Colonic mucosa (tissue), 4 donors: ENCODE measurements at regions not wholly inside any gene's neighbourhood (a gene's known extent, or its start where the extent isn't known, plus 50 kb on each side); places are given as distances from the start of the nearest gene placed in this dataset.

Experiments used
- DNase-seq: peaks from one replicate; pipeline ENCODE4 v3.0.0-alpha.2; 2020
- H3K27ac ChIP-seq: fragments of 200-600 bp; one replicate; pipeline ENCODE4 v1.8.0; 2021
- H3K27me3 ChIP-seq: fragments of 200-600 bp; one replicate; pipeline ENCODE4 v1.8.0; 2021
- H3K36me3 ChIP-seq: fragments of 200-600 bp; one replicate; pipeline ENCODE4 v1.8.0; 2021
- H3K4me1 ChIP-seq: fragments of 200-600 bp; one replicate; pipeline ENCODE4 v1.8.0; 2021; ENCODE audit warnings: mild to moderate bottlenecking
- H3K4me3 ChIP-seq: fragments of 200-600 bp; one replicate; pipeline ENCODE4 v1.8.0; 2021
- H3K9ac ChIP-seq, 2 donors: one replicate each; pipeline ENCODE4 v1.7.0; 2013; ENCODE audit warnings: control low read depth in 2 of 2, low read depth in 2 of 2, low read length in 2 of 2
- H3K9me3 ChIP-seq: fragments of 200-600 bp; one replicate; pipeline ENCODE4 v1.8.0; 2021
- CTCF ChIP-seq: fragments of 200-600 bp; IDR thresholded peaks from one replicate; pipeline ENCODE4 v1.8.0; 2022; ENCODE audit warnings: antibody characterized with exemption, mild to moderate bottlenecking
- intact Hi-C: fragments of 100-400 bp; cut with DNase I; formaldehyde crosslinking; loops from one replicate; pipeline ENCODE4 v1.14.1; 2022
- donor health status: healthy.
- donor health status: DM: no; HTN: no; CAD: no.
- donor health status: DM: no; HTN: no; CAD: no.

- H3K4me1 ChIP-seq, result peaks cover 9% of the 10 kb centered on the region
- DNase-seq, result no peak
- no peak overlapping the region for H3K27ac ChIP-seq
- no peaks in the 10 kb centered on the region for H3K36me3 ChIP-seq
- no peaks in the 10 kb centered on the region for H3K27me3 ChIP-seq
- intact Hi-C loops, result no loop called here
- H3K4me3 ChIP-seq, result no peak overlapping the region
- no peak overlapping the region for H3K9ac ChIP-seq
- no peaks in the 10 kb centered on the region for H3K9me3 ChIP-seq
- no peak for TF ChIP-seq CTCF
These were observed 146.2 kb downstream of the KLF13 start for GRCh38 chr15:31472636-31473384.

- Histone ChIP-seq H3K4me1 (peaks cover 9% of the 10 kb centered on the region), H3K27me3 (no peaks in the 10 kb centered on the region), H3K27ac (no peak overlapping the region), H3K36me3 (no peaks in the 10 kb centered on the region), H3K9ac (no peak overlapping the region), H3K4me3 (no peak overlapping the region), H3K9me3 (no peaks in the 10 kb centered on the region)
- no peak for TF ChIP-seq CTCF
- DNase-seq, result no peak
- intact Hi-C loops, result no loop called here
These were observed 146.9 kb downstream of the KLF13 start for GRCh38 chr15:31473385-31474058.

- Histone ChIP-seq H3K9ac (no peak overlapping the region), H3K4me1 (peaks cover 9% of the 10 kb centered on the region), H3K36me3 (no peaks in the 10 kb centered on the region), H3K27me3 (no peaks in the 10 kb centered on the region), H3K27ac (no peak overlapping the region), H3K9me3 (no peaks in the 10 kb centered on the region), H3K4me3 (no peak overlapping the region)
- TF ChIP-seq CTCF, result no peak
- intact Hi-C loops, result no loop called here
- DNase-seq, result no peak
These were observed 147.6 kb downstream of the KLF13 start for GRCh38 chr15:31474059-31474868.

GRCh38 chr15:31476236-31476810 is 149.7 kb downstream of the KLF13 start:
- intact Hi-C loops, result no loop called here
- H3K27me3 ChIP-seq, result no peaks in the 10 kb centered on the region
- no peak overlapping the region for H3K27ac ChIP-seq
- no peak overlapping the region for H3K4me3 ChIP-seq
- H3K9ac ChIP-seq, result no peak overlapping the region
- H3K36me3 ChIP-seq, result no peaks in the 10 kb centered on the region
- H3K9me3 ChIP-seq, result no peaks in the 10 kb centered on the region
- no peak for DNase-seq
- peaks cover 9% of the 10 kb centered on the region for H3K4me1 ChIP-seq
- no peak for TF ChIP-seq CTCF

GRCh38 chr15:31476866-31477265 is 150.2 kb downstream of the KLF13 start:
- intact Hi-C loops, result no loop called here

More at GRCh38 chr15:31476866-31477265, 150.2 kb downstream of the KLF13 start:
- no peaks in the 10 kb centered on the region for H3K9me3 ChIP-seq
- H3K4me3 ChIP-seq, result no peak overlapping the region
- DNase-seq, result no peak
- no peaks in the 10 kb centered on the region for H3K36me3 ChIP-seq
- peaks cover 9% of the 10 kb centered on the region for H3K4me1 ChIP-seq
- H3K9ac ChIP-seq, result no peak overlapping the region
- TF ChIP-seq CTCF, result no peak
- H3K27ac ChIP-seq, result no peak overlapping the region
- H3K27me3 ChIP-seq, result no peaks in the 10 kb centered on the region
